T-helper 2 cell treated with Interferon-gamma antibody and Interleukin-4, amounts not matched to agents 5 μg/mL and 100 μg/mL, for 36 hours (primary cell): ENCODE measurements at regions not wholly inside any gene's neighbourhood (a gene's known extent, or its start where the extent isn't known, plus 50 kb on each side); places are given as distances from the start of the nearest gene placed in this dataset.
"Not testable (repeated sequence)": the region's sequence is repeated elsewhere in the genome, so short reads cannot be mapped to it uniquely, and the experiment has no call there.

Experiments used
- DNase-seq: peaks from one replicate; pipeline ENCODE4 v3.0.0; 2021; ENCODE audit warnings: low spot score
- H3K27ac Mint-ChIP-seq: one replicate; pipeline ENCODE4 v1.8.0; 2021; ENCODE audit warnings: mild to moderate bottlenecking, mixed read lengths
- H3K27me3 Mint-ChIP-seq: one replicate; pipeline ENCODE4 v1.8.0; 2021; ENCODE audit warnings: low read depth, mixed read lengths
- H3K36me3 Mint-ChIP-seq: one replicate; pipeline ENCODE4 v1.8.0; 2021; ENCODE audit warnings: low read depth, mixed read lengths
- H3K4me1 Mint-ChIP-seq: one replicate; pipeline ENCODE4 v1.8.0; 2021; ENCODE audit warnings: low read depth, mixed read lengths
- H3K4me3 Mint-ChIP-seq: one replicate; pipeline ENCODE4 v1.8.0; 2022; ENCODE audit warnings: mild to moderate bottlenecking, moderate library complexity, mixed read lengths
- H3K9me3 Mint-ChIP-seq: one replicate; pipeline ENCODE4 v1.8.0; 2021; ENCODE audit warnings: mixed read lengths

GRCh38 chr10:62985807-62986600 lies 147.1 kb upstream of the NRBF2 start:
- H3K27me3 Mint-ChIP-seq, result no peaks in the 10 kb centered on the region
- no peak overlapping the region for H3K27ac Mint-ChIP-seq
- no peaks in the 10 kb centered on the region for H3K36me3 Mint-ChIP-seq
- no peak for DNase-seq
- H3K4me3 Mint-ChIP-seq, result no peak overlapping the region
- no peaks in the 10 kb centered on the region for H3K9me3 Mint-ChIP-seq
- peaks cover 2% of the 10 kb centered on the region for H3K4me1 Mint-ChIP-seq

GRCh38 chr10:62981096-62981495 lies 152.0 kb upstream of the NRBF2 start:
- DNase-seq, result no peak
- Mint-ChIP-seq H3K36me3 (no peaks in the 10 kb centered on the region), H3K4me3 (no peak overlapping the region), H3K9me3 (no peaks in the 10 kb centered on the region), H3K4me1 (peaks cover 6% of the 10 kb centered on the region), H3K27me3 (no peaks in the 10 kb centered on the region), H3K27ac (no peak overlapping the region)

- Mint-ChIP-seq H3K9me3 (no peaks in the 10 kb centered on the region), H3K4me3 (no peak overlapping the region), H3K36me3 (no peaks in the 10 kb centered on the region), H3K27ac (no peak overlapping the region), H3K27me3 (no peaks in the 10 kb centered on the region), H3K4me1 (peaks cover 6% of the 10 kb centered on the region)
- peak; percentile 59 for DNase-seq
Measured at GRCh38 chr10:62980687-62981086, 152.4 kb upstream of the NRBF2 start.

GRCh38 chr10:62979921-62980320 lies 153.2 kb upstream of the NRBF2 start:
- no peaks in the 10 kb centered on the region for H3K36me3 Mint-ChIP-seq
- no peak overlapping the region for H3K4me3 Mint-ChIP-seq
- H3K27ac Mint-ChIP-seq, result no peak overlapping the region
- H3K27me3 Mint-ChIP-seq, result no peaks in the 10 kb centered on the region
- DNase-seq, result no peak
- peaks cover 6% of the 10 kb centered on the region for H3K4me1 Mint-ChIP-seq
- peaks cover 7% of the 10 kb centered on the region for H3K9me3 Mint-ChIP-seq

GRCh38 chr10:62978482-62978881 lies 154.6 kb upstream of the NRBF2 start:
- no peak overlapping the region for H3K4me3 Mint-ChIP-seq
- DNase-seq, result peak; percentile 33
- H3K27me3 Mint-ChIP-seq, result no peaks in the 10 kb centered on the region
- H3K4me1 Mint-ChIP-seq, result peaks cover 6% of the 10 kb centered on the region
- H3K27ac Mint-ChIP-seq, result no peak overlapping the region
- H3K36me3 Mint-ChIP-seq, result no peaks in the 10 kb centered on the region
- H3K9me3 Mint-ChIP-seq, result peaks cover 8% of the 10 kb centered on the region

- not testable (repeated sequence) for H3K27ac Mint-ChIP-seq, H3K27me3 Mint-ChIP-seq, H3K4me3 Mint-ChIP-seq, H3K4me1 Mint-ChIP-seq, H3K36me3 Mint-ChIP-seq, H3K9me3 Mint-ChIP-seq, DNase-seq
Measured at GRCh38 chr10:62974795-62975194, 158.3 kb upstream of the NRBF2 start.

- H3K9me3 Mint-ChIP-seq, result peaks cover 8% of the 10 kb centered on the region
- no peaks in the 10 kb centered on the region for H3K4me1 Mint-ChIP-seq
- H3K4me3 Mint-ChIP-seq, result no peak overlapping the region
- peaks cover 6% of the 10 kb centered on the region for H3K27me3 Mint-ChIP-seq
- no peaks in the 10 kb centered on the region for H3K36me3 Mint-ChIP-seq
- DNase-seq, result no peak
- H3K27ac Mint-ChIP-seq, result no peak overlapping the region
Measured at GRCh38 chr10:62972103-62972502, 155.9 kb upstream of the EGR2 start.

- H3K27me3 Mint-ChIP-seq, result peaks cover 7% of the 10 kb centered on the region
- H3K4me1 Mint-ChIP-seq, result no peaks in the 10 kb centered on the region
- H3K4me3 Mint-ChIP-seq, result no peak overlapping the region
- no peaks in the 10 kb centered on the region for H3K9me3 Mint-ChIP-seq
- H3K36me3 Mint-ChIP-seq, result no peaks in the 10 kb centered on the region
- no peak overlapping the region for H3K27ac Mint-ChIP-seq
- DNase-seq, result no peak
Measured at GRCh38 chr10:62964026-62964425, 147.9 kb upstream of the EGR2 start.

GRCh38 chr10:62961951-62962523 lies 145.9 kb upstream of the EGR2 start:
- H3K27me3 Mint-ChIP-seq, result peaks cover 7% of the 10 kb centered on the region
- no peak overlapping the region for H3K27ac Mint-ChIP-seq
- H3K4me1 Mint-ChIP-seq, result no peaks in the 10 kb centered on the region
- H3K9me3 Mint-ChIP-seq, result no peaks in the 10 kb centered on the region
- no peaks in the 10 kb centered on the region for H3K36me3 Mint-ChIP-seq
- H3K4me3 Mint-ChIP-seq, result no peak overlapping the region
- no peak for DNase-seq

- Mint-ChIP-seq H3K27me3 (peaks cover 3% of the 10 kb centered on the region), H3K9me3 (no peaks in the 10 kb centered on the region), H3K4me3 (no peak overlapping the region), H3K4me1 (no peaks in the 10 kb centered on the region), H3K27ac (no peak overlapping the region), H3K36me3 (no peaks in the 10 kb centered on the region)
- no peak for DNase-seq
Measured at GRCh38 chr10:62960416-62960815, 144.2 kb upstream of the EGR2 start.

GRCh38 chr10:62959553-62959952 lies 143.4 kb upstream of the EGR2 start:
- H3K4me3 Mint-ChIP-seq, result no peak overlapping the region
- H3K9me3 Mint-ChIP-seq, result no peaks in the 10 kb centered on the region
- no peak for DNase-seq
- no peaks in the 10 kb centered on the region for H3K4me1 Mint-ChIP-seq
- H3K36me3 Mint-ChIP-seq, result no peaks in the 10 kb centered on the region
- H3K27ac Mint-ChIP-seq, result no peak overlapping the region
- H3K27me3 Mint-ChIP-seq, result peaks cover 3% of the 10 kb centered on the region

GRCh38 chr10:62958980-62959379 lies 142.8 kb upstream of the EGR2 start:
- H3K4me1 Mint-ChIP-seq, result no peaks in the 10 kb centered on the region
- no peak overlapping the region for H3K27ac Mint-ChIP-seq
- H3K36me3 Mint-ChIP-seq, result no peaks in the 10 kb centered on the region
- no peaks in the 10 kb centered on the region for H3K9me3 Mint-ChIP-seq
- peaks cover 3% of the 10 kb centered on the region for H3K27me3 Mint-ChIP-seq
- DNase-seq, result no peak
- H3K4me3 Mint-ChIP-seq, result no peak overlapping the region

GRCh38 chr10:62946278-62946677 lies 130.1 kb upstream of the EGR2 start:
- H3K27ac Mint-ChIP-seq, result no peak overlapping the region
- no peaks in the 10 kb centered on the region for H3K36me3 Mint-ChIP-seq
- H3K9me3 Mint-ChIP-seq, result no peaks in the 10 kb centered on the region
- no peak for DNase-seq
- peaks cover 6% of the 10 kb centered on the region for H3K27me3 Mint-ChIP-seq
- H3K4me3 Mint-ChIP-seq, result no peak overlapping the region
- no peaks in the 10 kb centered on the region for H3K4me1 Mint-ChIP-seq

- Mint-ChIP-seq H3K36me3 (no peaks in the 10 kb centered on the region), H3K27ac (no peak overlapping the region), H3K4me3 (no peak overlapping the region), H3K9me3 (peaks cover 5% of the 10 kb centered on the region), H3K4me1 (no peaks in the 10 kb centered on the region), H3K27me3 (no peaks in the 10 kb centered on the region)
- DNase-seq, result no peak
Measured at GRCh38 chr10:62939698-62940097, 123.5 kb upstream of the EGR2 start.

- Mint-ChIP-seq H3K36me3 (no peaks in the 10 kb centered on the region), H3K27ac (no peak overlapping the region), H3K27me3 (no peaks in the 10 kb centered on the region), H3K9me3 (peaks cover 5% of the 10 kb centered on the region), H3K4me1 (no peaks in the 10 kb centered on the region), H3K4me3 (no peak overlapping the region)
- DNase-seq, result no peak
Measured at GRCh38 chr10:62938672-62939071, 122.5 kb upstream of the EGR2 start.
